Nephron progenitor cell (in vitro differentiated cells): ENCODE measurements at regions not wholly inside any gene's neighbourhood (a gene's known extent, or its start where the extent isn't known, plus 50 kb on each side); places are given as distances from the start of the nearest gene placed in this dataset.
"Not testable (repeated sequence)": the region's sequence is repeated elsewhere in the genome, so short reads cannot be mapped to it uniquely, and the experiment has no call there.

Experiments used
- DNase-seq: peaks from one replicate; pipeline ENCODE4 v3.0.0; 2021
- H3K27ac Mint-ChIP-seq: 2 replicates; pipeline ENCODE4 v1.8.0; 2021; ENCODE audit warnings: mild to moderate bottlenecking, moderate library complexity, mixed read lengths
- H3K27me3 Mint-ChIP-seq: 2 replicates; pipeline ENCODE4 v1.8.0; 2021; ENCODE audit warnings: mild to moderate bottlenecking, low read depth, mixed read lengths; ENCODE audit not compliant: poor library complexity
- H3K36me3 Mint-ChIP-seq: 2 replicates; pipeline ENCODE4 v1.8.0; 2021; ENCODE audit warnings: low read depth, mixed read lengths
- H3K4me1 Mint-ChIP-seq: 2 replicates; pipeline ENCODE4 v1.8.0; 2021; ENCODE audit warnings: mixed read lengths
- H3K4me3 Mint-ChIP-seq: 2 replicates; pipeline ENCODE4 v1.8.0; 2021; ENCODE audit warnings: mild to moderate bottlenecking, moderate library complexity, mixed read lengths
- H3K9me3 Mint-ChIP-seq: 2 replicates; pipeline ENCODE4 v1.8.0; 2021; ENCODE audit warnings: mild to moderate bottlenecking, moderate library complexity, mixed read lengths
- CTCF ChIP-seq: fragments of 200-600 bp; sonication (generic); IDR thresholded peaks from 2 replicates; pipeline ENCODE4 v1.5.0; 2021; ENCODE audit warnings: antibody characterized with exemption

- not testable (repeated sequence) for H3K27ac Mint-ChIP-seq, H3K36me3 Mint-ChIP-seq, H3K27me3 Mint-ChIP-seq, H3K4me3 Mint-ChIP-seq, DNase-seq, H3K4me1 Mint-ChIP-seq
- peaks cover 64% of the 10 kb centered on the region for H3K9me3 Mint-ChIP-seq
Measured at GRCh38 chr13:18725242-18725822, 456.3 kb downstream of the TUBA3C start.

GRCh38 chr13:18714889-18715288 is 466.7 kb downstream of the TUBA3C start:
- H3K27ac Mint-ChIP-seq, result no peak overlapping the region
- TF ChIP-seq CTCF, result no peak
- H3K27me3 Mint-ChIP-seq, result no peaks in the 10 kb centered on the region
- peaks cover 87% of the 10 kb centered on the region for H3K9me3 Mint-ChIP-seq
- H3K4me3 Mint-ChIP-seq, result no peak overlapping the region
- no peaks in the 10 kb centered on the region for H3K36me3 Mint-ChIP-seq
- no peak for DNase-seq
- H3K4me1 Mint-ChIP-seq, result no peaks in the 10 kb centered on the region

- H3K4me3 Mint-ChIP-seq, DNase-seq, H3K27ac Mint-ChIP-seq, H3K4me1 Mint-ChIP-seq, H3K36me3 Mint-ChIP-seq, H3K27me3 Mint-ChIP-seq: not testable (repeated sequence)
- H3K9me3 Mint-ChIP-seq, result peaks cover 93% of the 10 kb centered on the region
Measured at GRCh38 chr13:18710673-18711072, 471.0 kb downstream of the TUBA3C start.

GRCh38 chr13:18706538-18706937 is 475.1 kb downstream of the TUBA3C start:
- not testable (repeated sequence) for DNase-seq, H3K4me1 Mint-ChIP-seq, H3K36me3 Mint-ChIP-seq, H3K27me3 Mint-ChIP-seq, H3K27ac Mint-ChIP-seq, H3K4me3 Mint-ChIP-seq
- H3K9me3 Mint-ChIP-seq, result peaks cover 86% of the 10 kb centered on the region

- H3K4me3 Mint-ChIP-seq, H3K27me3 Mint-ChIP-seq, H3K4me1 Mint-ChIP-seq, DNase-seq, H3K36me3 Mint-ChIP-seq, H3K27ac Mint-ChIP-seq: not testable (repeated sequence)
- H3K9me3 Mint-ChIP-seq, result peaks cover 72% of the 10 kb centered on the region
Measured at GRCh38 chr13:18702464-18703247, 479.0 kb downstream of the TUBA3C start.

GRCh38 chr13:18698332-18698731 is 483.3 kb downstream of the TUBA3C start:
- not testable (repeated sequence) for H3K27me3 Mint-ChIP-seq, DNase-seq, H3K4me1 Mint-ChIP-seq, H3K27ac Mint-ChIP-seq, H3K4me3 Mint-ChIP-seq, H3K36me3 Mint-ChIP-seq
- peaks cover 71% of the 10 kb centered on the region for H3K9me3 Mint-ChIP-seq

GRCh38 chr13:18697851-18698250 is 483.8 kb downstream of the TUBA3C start:
- H3K36me3 Mint-ChIP-seq, H3K27me3 Mint-ChIP-seq, DNase-seq, H3K4me3 Mint-ChIP-seq, H3K4me1 Mint-ChIP-seq, H3K27ac Mint-ChIP-seq: not testable (repeated sequence)
- H3K9me3 Mint-ChIP-seq, result peaks cover 71% of the 10 kb centered on the region

- H3K27me3 Mint-ChIP-seq, DNase-seq, H3K4me3 Mint-ChIP-seq, H3K4me1 Mint-ChIP-seq, H3K27ac Mint-ChIP-seq, H3K36me3 Mint-ChIP-seq: not testable (repeated sequence)
- H3K9me3 Mint-ChIP-seq, result peaks cover 69% of the 10 kb centered on the region
Measured at GRCh38 chr13:18697221-18697620, 484.4 kb downstream of the TUBA3C start.

- H3K9me3 Mint-ChIP-seq, result peaks cover 41% of the 10 kb centered on the region
- not testable (repeated sequence) for H3K27ac Mint-ChIP-seq, DNase-seq, H3K27me3 Mint-ChIP-seq, H3K36me3 Mint-ChIP-seq, H3K4me3 Mint-ChIP-seq, H3K4me1 Mint-ChIP-seq
Measured at GRCh38 chr13:18677403-18677802, 504.2 kb downstream of the TUBA3C start.

GRCh38 chr13:18675268-18675667 is 506.4 kb downstream of the TUBA3C start:
- H3K9me3 Mint-ChIP-seq, result peaks cover 23% of the 10 kb centered on the region
- not testable (repeated sequence) for H3K27me3 Mint-ChIP-seq

GRCh38 chr13:18673794-18674193 is 507.8 kb downstream of the TUBA3C start:
- not testable (repeated sequence) for H3K27ac Mint-ChIP-seq, H3K36me3 Mint-ChIP-seq, H3K4me3 Mint-ChIP-seq, DNase-seq, H3K27me3 Mint-ChIP-seq, H3K4me1 Mint-ChIP-seq
- peaks cover 21% of the 10 kb centered on the region for H3K9me3 Mint-ChIP-seq

More at GRCh38 chr13:18675268-18675667, 506.4 kb downstream of the TUBA3C start:
- not testable (repeated sequence) for H3K4me3 Mint-ChIP-seq, H3K36me3 Mint-ChIP-seq, H3K27ac Mint-ChIP-seq, DNase-seq, H3K4me1 Mint-ChIP-seq

GRCh38 chr13:18666585-18666984 is 515.0 kb downstream of the TUBA3C start:
- H3K9me3 Mint-ChIP-seq, result peaks cover 39% of the 10 kb centered on the region
- not testable (repeated sequence) for H3K4me3 Mint-ChIP-seq, H3K27ac Mint-ChIP-seq, H3K36me3 Mint-ChIP-seq, H3K4me1 Mint-ChIP-seq, DNase-seq, H3K27me3 Mint-ChIP-seq

- H3K4me3 Mint-ChIP-seq, H3K36me3 Mint-ChIP-seq, H3K4me1 Mint-ChIP-seq, H3K27me3 Mint-ChIP-seq, DNase-seq, H3K27ac Mint-ChIP-seq: not testable (repeated sequence)
- H3K9me3 Mint-ChIP-seq, result peaks cover 44% of the 10 kb centered on the region
Measured at GRCh38 chr13:18665716-18666115, 515.9 kb downstream of the TUBA3C start.

GRCh38 chr13:18665124-18665523 is 516.5 kb downstream of the TUBA3C start:
- not testable (repeated sequence) for H3K27me3 Mint-ChIP-seq, H3K27ac Mint-ChIP-seq

More at GRCh38 chr13:18665124-18665523, 516.5 kb downstream of the TUBA3C start:
- H3K4me3 Mint-ChIP-seq, H3K4me1 Mint-ChIP-seq, DNase-seq, H3K36me3 Mint-ChIP-seq: not testable (repeated sequence)
- peaks cover 46% of the 10 kb centered on the region for H3K9me3 Mint-ChIP-seq
